ENCODE measurements at regions not wholly inside any gene's neighbourhood (a gene's known extent, or its start where the extent isn't known, plus 50 kb on each side); places are given as distances from the start of the nearest gene placed in this dataset.

GRCh38 chr13:84096216-84096615, 213.9 kb upstream of the SLITRK1 start:
- no peak for DNase-seq

- no peak for DNase-seq
Observed at GRCh38 chr13:84088996-84089395, 206.7 kb upstream of the SLITRK1 start.

- no peak for DNase-seq
Observed at GRCh38 chr13:84086847-84087162, 204.5 kb upstream of the SLITRK1 start.

DNA sequence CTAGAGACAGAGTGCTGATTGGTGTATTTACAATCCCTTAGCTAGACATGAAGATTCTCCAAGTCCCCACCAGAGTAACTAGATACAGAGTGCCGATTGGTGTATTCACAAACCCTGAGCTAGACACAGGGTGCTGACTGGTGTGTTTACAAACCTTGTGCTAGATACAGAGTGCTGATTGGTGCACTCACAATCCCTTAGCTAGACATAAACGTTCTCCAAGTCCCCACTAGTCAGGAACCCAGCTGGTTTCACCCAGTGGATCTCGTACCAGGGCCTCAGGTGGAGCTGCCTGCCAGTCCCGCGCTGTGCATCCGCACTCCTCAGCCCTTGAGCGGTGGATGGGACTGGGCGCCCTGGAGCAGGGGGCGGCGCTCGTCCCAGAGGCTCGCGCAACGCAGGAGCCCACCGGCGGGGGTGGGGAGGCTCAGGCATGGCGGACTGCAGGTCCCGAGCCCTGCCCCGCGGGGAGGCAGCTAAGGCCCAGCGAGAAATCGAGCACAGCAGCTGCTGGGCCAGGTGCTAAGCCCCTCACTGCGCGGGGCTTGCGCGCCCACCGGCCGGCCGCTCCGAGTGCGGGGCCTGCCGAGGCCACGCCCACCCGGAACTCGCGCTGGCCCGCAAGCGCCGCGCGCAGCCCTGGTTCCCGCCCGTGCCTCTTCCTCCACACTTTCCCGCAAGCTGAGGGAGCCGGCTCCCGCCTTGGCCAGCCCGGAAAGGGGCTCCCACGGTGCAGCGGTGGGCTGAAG, 204.0 kb upstream of the SLITRK1 start:
- DNase-seq = peak; percentile 1

- no peak for DNase-seq
Observed at GRCh38 chr13:84082462-84082861, 200.2 kb upstream of the SLITRK1 start.

- DNase-seq = no peak
Observed at GRCh38 chr13:84080748-84081530, 198.7 kb upstream of the SLITRK1 start.

GRCh38 chr13:84077271-84077670, 195.0 kb upstream of the SLITRK1 start:
- no peak for DNase-seq

DNA sequence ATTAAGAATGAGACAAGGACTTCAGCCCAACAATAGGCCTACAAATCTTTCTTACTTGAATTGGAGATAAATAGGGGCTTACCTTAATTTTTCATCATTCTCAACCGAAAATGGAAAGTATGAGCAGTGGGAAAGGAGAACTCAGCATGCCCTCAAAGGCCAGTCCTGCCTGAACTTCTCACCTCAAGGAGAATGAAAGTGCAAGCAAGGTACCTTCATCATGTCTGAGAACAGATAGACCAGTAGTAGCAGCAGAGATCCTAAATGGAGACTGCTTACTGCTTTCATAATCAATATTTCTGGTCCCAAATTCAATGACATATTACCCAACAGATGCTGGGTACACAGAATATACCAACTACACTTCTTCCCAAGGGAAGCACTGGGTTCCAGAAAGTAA, 194.0 kb upstream of the SLITRK1 start:
- DNase-seq = no peak

DNA sequence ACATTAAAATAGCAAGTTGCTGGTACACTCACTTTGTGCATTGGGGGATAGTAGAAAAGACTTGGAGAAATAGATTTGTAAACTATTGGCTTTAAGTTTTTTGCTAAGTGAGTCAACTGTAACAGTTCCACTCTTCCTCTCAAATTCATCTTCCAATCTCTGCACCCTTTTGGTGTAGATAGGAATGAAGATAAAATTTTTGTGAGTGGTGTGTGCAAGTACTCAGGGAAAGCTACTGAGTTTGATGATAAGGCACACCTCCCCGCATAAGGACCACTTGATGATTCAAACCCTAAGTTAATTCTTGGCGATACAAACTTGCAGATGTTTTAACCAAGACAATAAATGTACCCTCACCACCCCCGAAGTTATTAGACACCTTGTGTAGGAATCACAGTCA, 168.3 kb upstream of the SLITRK1 start:
- DNase-seq = no peak

- DNase-seq = no peak
Observed at GRCh38 chr13:84049443-84050219, 167.4 kb upstream of the SLITRK1 start.

- no peak for DNase-seq
Observed at GRCh38 chr13:84044805-84045204, 162.5 kb upstream of the SLITRK1 start.

DNA sequence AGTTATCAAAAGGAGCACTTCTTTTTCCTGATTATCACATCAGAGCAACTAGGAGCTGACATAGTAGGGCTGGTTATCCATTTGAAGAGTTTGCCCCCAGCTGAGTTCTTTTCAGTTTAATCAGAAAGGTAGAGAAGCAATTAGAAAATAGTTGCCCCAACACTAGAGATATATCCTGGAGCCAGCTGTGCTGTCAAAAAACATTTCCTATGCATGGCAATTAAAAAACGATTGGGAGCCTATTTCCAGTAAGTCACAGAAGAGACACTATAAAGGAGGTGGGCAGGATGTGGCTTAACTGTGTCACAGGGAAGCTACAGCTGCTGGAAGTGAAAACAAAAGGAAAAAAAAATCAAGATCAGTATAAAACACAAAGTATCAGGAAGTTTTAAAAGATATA, 155.7 kb upstream of the SLITRK1 start:
- DNase-seq = no peak

- no peak for DNase-seq
Observed at GRCh38 chr13:84032116-84032515, 149.8 kb upstream of the SLITRK1 start.

DNA sequence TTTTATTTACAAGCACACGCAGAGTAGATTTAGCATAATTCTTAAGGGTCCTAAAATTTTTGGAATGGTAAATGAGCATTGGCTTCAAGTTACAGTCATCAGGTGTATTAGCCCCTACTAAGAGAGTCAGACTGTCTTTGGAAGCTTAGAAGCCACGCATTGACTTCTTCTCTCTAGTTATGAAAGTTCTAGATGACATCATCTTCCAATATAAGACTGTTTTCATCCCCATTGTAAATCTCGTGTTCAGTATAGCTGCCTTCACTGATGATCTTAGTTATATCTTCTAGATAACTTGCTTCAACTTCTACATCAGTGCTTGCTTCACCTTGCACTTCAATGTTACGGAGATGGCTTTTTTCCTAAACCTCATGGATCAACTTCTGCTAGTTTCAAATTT, 148.8 kb upstream of the SLITRK1 start:
- DNase-seq = no peak

DNA sequence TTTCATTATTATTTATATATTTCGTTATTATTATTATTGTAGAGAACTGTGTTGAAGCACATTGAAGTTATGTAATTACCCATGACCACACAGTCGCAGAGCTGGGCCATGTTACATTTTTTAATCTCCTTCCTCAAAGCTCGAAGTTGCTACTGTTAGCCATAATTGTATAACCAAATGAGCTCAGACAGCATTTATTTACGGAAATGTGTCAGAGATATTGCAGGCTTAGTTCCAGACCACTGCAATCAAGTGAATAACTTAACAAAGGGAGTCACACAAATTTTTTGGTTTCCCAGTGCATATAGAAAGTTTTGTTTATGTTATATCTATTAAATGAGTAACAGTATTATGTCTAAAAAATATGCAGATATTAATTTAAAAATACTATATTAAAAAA, 147.1 kb upstream of the SLITRK1 start:
- DNase-seq = no peak

DNA sequence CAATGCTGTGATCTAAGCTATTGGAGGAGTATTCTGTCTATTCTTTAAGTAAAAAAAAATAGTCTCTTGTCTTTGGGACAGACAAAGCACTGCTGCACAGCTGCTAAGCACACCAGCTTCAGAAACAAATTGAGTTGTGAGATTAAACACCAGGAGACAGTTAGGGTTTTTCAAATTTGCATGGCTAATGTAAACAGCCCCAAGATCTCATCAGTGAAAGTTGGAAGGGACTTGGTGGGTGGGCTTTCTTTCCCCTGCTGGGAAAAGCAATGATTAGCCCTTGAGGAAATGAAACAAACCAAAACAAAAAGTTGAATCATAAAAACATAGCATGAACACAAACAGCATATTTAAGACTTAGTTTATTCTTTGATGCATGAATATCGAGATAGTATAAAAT, 143.6 kb upstream of the SLITRK1 start:
- DNase-seq = no peak

- no peak for DNase-seq
Observed at GRCh38 chr13:83996415-83996814, 114.1 kb upstream of the SLITRK1 start.

DNA sequence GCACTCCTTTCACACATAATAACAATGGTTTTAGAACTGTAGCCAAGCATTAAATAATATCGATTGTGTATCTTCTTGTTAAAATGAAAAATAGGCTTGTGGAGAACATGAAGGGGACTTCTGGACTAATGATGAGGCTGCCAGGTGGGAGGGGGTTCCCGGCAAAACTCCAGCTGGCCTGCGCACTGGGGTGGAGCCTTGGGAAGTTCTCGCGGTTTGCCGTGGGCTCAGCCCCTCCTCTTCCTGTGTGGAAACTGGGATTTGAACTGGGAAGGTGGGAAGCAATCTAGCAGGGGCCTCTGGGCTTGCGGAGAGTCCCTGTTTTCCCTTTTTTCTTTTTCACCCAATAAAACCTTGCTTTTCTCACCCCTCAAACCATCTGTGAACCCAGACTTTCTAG, 113.7 kb upstream of the SLITRK1 start:
- no peak for DNase-seq

GRCh38 chr13:83992566-83993358, 110.5 kb upstream of the SLITRK1 start:
- DNase-seq = no peak

DNA sequence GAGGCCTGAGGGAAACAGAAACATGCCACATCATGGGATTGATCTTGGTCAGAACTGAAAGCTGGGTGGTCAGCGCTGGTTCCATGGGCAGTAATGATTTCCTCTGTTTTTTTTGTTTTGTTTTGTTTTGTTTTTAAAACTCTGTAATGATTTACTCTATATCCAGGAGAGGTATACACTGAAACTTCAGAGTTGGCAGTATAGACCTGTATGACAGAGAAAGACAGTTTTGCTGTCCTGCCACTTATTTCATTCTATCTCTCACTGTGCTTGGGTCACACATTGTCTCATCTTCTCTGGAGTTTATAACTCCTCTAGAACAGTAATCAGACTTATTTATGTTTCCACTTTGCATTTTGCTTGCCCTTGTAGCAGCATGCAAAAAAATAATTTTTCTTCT, 105.1 kb upstream of the SLITRK1 start:
- no peak for DNase-seq

- no peak for DNase-seq
Observed at GRCh38 chr13:83984793-83985192, 102.5 kb upstream of the SLITRK1 start.

- DNase-seq = no peak
Observed at GRCh38 chr13:83980331-83980730, 98.1 kb upstream of the SLITRK1 start.

DNA sequence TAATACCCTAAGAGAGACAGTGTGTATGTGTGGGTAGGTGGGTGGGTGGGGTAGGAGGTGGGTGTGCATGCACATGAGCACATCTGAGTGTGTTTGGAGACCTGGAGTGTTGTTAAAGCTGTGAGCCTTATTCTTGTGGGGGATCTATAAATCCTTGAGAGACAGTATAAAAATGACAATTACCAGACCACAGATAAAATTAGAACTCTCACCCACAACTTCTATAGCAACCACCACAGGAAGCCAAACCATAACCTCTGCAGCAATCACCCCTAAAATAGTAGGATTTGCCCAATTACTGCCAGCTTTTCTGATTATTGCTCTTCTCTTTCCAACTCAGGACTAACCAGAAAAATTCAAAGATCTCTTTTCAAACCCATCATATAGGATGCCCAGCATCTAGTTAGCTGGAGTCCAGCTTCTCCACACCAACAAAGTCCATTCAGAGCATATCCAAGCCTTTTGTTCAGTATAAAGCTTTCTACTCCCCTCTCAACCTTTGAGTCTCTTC, 93.4 kb upstream of the SLITRK1 start:
- DNase-seq = no peak
